GM18502 (cell line): ENCODE measurements at regions not wholly inside any gene's neighbourhood (a gene's known extent, or its start where the extent isn't known, plus 50 kb on each side); places are given as distances from the start of the nearest gene placed in this dataset.
"Not testable (repeated sequence)": the region's sequence is repeated elsewhere in the genome, so short reads cannot be mapped to it uniquely, and the experiment has no call there.

ENCODE experiments used
- ATAC-seq: cut with Tn5 transposase; IDR thresholded peaks from one replicate; pipeline ENCODE4 v1.9.1; 2021; ENCODE audit warnings: mild to moderate bottlenecking; ENCODE audit not compliant: unreplicated experiment, poor library complexity

DNA sequence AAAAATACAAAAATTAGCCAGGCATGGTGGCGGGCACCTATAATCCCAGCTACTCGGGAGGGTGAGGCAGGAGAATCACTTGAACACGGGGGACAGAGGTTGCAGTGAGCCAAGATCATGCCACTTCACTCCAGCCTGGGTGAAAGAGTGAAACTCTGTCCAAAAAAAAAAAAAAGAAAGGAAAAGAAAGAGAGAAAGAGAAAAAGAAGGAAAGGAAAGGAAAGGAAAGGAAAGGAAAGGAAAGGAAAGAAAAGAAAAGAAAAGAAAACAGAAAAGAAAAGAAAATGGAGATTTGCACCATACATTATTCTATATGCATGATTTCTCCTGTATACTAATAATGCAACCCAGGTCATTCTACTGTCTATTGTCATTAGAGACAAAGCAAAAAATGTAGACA lies 421.5 kb downstream of the PCDH19 start:
- not testable (repeated sequence) for ATAC-seq

DNA sequence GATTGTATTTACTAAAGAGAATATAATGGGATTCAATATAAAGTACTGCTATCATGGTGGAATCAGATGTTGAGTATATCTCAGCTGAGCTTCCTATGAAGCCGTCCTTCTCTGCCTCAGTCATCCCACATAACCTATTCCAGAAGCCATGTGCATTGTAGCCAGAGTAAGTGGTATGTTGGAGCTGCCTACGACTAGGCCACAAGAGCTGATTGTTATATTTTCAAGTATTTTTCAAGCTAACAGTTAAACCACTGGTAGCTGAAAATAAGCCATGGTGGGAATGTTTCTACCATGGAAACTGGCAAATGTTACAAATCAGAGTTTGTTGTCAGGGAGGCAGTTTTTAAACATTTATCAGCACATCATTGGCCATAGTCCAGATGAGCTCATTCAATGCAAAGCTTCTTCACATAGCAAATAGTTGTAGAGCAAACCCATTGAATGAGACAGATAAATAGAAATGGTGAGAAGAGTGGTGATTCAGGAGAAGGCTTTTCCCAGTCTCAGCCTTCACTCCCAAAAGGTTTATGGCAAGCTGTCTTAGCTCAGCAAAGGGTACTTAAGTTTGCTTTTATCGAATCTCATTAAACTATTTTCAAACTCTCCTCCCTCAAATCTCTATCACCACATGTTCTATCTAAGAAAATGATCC lies 436.4 kb downstream of the PCDH19 start:
- no peak for ATAC-seq

DNA sequence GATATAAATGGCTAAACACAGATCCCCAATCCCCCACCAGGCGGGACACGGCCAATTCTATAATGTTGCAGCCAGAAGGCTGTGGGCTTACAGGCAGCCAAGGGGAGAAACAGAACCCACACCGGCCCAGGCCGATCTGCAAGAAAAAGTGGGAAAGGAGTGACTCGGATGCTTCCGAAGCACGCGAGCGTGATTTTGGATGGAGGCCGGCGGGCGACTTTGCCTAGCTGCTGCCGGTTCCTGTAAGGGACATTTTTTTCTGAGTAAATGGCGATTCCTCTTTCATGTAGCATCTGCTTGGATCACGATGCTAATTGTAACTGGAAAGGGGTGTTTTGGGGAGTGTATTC lies 470.2 kb downstream of the PCDH19 start:
- no peak for ATAC-seq

DNA sequence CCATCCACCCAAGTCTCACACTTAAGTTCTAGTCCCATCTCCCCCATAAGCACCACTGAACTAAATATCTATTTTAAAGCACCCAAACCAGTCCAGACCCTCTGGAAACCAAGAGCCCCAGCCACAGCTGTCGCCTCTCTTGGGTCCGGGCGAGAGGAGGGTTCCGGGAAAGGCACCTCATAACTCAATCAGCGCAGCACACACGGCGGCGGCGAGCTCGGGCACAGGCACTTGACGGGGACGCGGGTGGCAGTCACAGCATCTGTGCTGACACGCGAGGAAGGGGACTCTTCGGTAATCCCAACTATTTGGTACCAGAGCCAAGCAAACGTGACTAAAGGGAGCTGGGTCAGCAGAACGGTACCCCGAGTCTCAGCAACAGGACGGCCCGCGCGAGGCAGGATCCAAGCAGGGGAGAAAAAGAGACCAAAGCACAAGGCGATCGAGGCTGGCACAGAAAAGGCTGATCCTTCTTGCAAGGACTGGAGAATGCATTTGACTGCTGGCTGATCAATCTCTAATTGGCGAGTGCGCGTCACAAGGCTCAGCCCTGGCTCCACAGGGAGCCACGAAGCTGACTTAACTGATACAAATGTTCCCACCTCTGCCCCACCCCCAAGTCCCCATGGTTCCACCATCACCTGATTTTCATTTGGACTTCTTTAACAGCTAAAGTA lies 470.7 kb downstream of the PCDH19 start:
- not testable (repeated sequence) for ATAC-seq

DNA sequence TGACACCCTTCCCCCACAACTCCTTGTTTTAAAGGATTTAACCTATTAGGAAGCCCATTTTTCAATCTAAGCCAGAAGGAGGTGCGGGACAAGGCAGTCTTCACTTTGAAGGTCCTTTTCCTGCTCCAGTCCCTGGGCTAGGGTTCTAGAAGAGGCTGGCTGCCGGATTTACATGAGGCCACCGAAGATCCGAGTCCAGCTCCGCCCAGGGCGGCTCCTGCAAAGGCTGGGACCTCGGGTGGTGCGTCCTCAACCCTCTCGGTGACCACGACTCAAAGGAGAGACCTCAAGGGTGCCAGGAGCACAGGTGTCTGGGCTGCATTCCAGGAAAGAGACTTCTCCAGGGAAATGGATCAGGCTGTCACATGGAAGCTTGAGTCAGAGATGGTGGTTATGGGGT lies 471.6 kb downstream of the PCDH19 start:
- no peak for ATAC-seq

DNA sequence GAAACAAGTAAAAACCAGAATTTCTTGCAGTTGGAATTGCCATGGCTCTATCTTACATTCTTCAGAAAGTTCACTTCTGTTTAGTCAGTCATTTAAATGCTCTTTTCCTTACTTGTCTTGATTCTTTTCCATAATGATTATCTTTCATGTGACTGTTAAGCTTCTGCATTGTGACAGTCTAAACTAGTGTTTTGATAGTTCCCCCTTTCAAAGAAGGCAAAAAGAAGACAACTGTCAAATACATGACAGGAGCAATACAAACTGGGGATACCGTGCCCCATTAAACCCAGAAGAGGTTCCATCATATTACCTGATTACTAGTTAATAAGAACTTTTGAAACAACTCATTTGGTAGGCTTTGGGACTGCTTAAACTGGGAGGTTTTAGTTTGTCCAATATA lies 476.2 kb downstream of the PCDH19 start:
- no peak for ATAC-seq

DNA sequence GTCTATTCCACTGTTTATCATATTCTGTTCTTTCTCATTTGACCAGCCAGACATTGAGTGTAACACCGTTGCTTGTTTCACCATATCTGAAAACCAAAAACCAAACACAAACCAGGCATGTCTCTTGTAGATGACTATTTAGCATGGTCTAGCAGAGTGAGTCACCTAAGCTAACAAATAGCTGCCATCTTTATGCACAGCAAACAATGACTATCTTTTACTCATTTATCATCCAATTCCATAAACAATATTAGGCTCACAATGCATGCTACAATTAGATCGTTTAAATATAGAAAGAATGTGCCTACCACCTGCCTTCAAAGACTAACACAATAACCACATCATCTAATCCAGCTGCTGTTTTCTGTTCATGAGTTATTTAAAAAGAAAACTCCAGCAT lies 495.4 kb downstream of the PCDH19 start:
- ATAC-seq, result no peak

DNA sequence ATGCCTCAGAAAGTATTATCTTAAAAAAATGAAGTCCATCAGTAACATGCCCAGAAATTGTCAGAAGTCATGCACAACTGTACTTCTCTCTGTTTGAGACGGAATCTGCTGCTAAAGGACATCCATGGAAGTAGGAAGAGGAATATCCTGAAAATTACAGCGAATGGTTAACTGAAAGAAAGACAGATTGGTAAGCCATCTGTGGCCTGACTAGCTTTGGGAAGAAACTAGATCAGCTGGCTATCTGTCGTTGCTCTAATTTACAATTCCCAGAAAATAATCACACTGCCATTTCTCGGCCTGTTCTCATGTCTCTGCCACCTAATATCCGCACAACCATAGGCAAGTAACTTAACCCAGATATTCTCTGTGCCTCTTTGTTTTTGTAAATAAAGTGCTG lies 496.5 kb downstream of the PCDH19 start:
- ATAC-seq, result no peak

DNA sequence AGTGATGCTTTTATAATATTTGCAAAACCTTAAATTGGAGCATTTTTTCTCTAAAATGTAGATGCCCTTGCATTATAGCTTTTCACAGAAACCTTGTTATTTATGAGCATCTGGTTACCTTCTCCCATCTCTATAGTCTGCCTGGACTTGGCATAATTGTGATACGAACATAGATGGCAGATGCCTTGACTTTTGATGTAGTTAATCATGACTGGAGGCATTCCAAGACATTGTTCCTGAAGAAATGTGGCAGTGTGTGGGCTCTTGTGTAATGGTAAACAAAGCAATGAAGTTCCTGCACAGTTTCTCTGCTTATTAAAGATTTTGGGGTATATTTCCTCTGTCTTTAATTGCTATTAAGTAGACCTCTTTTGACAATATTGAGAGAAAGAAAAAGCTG lies 500.1 kb downstream of the PCDH19 start:
- ATAC-seq, result no peak

DNA sequence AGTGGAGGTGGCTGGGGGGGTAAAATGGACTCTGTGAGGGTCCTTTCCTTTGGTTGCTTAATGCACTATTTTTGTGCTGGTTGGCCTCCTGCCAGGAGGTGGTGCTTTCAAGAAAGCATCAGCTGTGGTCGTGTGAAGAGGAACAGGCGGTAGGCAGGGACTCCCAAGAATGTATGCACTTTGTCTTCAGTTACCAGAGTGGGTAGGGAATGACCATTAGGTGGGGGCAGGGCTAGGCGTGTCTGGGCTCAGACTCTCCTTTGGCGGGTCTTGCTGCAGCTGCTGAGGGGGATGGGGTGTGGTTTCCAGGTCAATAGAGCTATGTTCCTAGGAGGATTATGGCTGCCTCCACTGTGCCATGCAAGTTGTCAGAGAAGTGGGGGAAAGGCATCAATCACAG lies 509.0 kb downstream of the PCDH19 start:
- ATAC-seq, result no peak

DNA sequence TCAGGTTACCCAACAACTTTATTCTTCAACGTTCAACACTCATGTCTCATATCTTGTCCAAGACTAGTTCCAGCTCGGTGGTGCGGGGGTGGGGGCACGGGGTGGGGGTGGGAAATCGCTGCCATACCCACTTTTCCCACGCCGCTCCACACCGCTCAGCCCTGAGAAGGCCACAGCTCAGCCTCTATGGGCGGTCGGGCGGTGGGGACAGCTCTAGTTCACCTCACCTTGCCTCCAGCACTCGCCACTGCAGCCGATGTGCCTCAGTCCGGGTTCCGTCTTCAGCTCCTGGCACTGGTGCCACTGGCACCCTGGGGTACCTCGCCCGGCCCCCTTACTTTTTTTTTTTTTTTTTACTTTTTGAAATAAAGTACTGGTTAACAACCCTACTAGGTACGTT lies 522.2 kb downstream of the PCDH19 start:
- ATAC-seq, result no peak

DNA sequence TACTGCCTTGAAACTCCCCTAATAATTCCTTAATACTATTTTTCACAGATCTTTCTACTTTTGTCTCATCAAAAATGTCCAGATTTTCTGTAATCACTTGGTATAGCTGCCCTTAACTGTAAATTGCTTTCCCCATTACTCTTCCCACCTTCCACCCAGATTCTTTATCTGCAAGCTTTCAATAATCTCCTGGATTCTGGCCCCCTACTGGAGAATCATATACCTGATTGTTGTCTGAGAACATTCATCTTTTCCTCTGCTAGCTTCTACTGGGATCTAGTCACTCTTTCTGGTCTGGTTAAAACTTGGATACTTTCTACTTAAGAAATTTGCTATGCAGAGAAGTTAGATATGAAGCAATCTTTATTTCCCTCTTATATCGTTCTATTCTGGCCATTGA lies 552.6 kb downstream of the PCDH19 start:
- ATAC-seq, result no peak

DNA sequence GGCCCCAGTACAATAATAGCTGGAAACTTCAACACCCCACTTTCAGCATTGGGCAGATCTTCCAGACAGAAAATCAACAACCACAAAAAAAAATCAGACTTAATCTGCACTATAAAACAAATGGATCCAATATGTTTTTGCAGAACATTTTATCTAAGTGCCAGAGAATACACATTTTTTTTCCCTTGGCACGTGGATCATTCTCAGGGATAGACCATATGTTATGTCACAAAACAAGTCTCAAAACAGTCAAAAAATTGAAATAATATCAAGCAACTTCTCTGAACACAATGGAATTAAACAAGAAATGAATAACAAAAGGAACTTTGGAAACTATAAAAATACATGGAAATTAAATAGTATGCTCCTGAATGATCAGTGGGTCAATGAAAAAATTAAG lies 576.3 kb downstream of the PCDH19 start:
- no peak for ATAC-seq

DNA sequence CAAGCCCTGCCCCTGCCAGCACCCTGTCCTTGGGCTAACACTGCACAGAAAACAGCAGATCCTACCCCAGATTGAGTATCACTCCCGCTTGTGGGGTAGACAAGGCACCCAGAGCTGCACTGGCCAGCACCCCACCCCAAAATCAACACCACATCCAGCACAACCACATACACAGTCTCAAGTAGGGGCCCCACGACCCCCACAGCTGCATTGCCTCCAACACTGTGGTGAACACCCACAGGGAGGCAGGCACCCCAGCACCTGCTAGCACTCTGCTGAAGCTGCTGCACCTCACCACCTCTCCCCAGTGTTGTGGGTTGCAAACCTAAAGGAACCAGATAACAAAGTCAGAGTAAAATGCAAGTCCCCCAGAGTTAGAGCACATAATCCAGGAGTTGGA lies 589.9 kb downstream of the PCDH19 start:
- ATAC-seq, result no peak

DNA sequence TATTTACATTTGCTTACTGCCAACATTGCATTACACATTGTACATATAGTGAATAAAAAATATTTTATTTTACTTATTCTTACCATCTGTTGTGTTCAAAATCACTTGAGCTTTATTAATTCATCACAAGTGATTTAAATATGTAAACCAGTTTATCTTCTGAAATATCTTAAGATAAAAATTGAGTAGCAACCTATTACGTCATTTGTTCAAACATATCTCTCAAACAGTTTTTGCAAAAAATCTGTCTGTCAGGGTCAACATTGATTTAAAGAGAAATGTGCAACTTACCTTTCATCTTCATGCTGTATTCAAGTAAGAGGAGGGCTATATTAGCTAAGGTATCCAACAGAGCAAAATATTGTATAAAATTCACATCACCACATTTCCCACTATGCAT lies 610.1 kb downstream of the PCDH19 start:
- ATAC-seq, result no peak

DNA sequence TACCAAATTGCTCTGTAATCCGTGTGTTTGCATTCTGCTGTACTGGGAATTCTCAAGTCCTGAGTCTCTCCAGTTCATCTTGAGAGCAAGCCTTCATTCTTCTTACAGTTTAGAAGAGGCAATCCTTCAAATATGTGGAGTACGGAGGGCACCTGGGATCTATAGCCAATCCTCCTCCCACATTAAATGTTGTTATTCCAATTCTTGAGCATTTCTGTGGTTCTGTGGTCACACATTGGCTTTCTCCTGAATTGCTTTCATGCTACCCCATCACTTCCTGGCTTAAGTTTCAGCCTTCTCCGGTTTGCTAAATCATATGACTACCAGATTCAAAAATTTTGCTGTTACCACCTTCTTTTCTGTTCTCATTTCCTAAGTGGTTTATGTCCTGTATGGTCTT lies 611.1 kb downstream of the PCDH19 start:
- ATAC-seq, result no peak

DNA sequence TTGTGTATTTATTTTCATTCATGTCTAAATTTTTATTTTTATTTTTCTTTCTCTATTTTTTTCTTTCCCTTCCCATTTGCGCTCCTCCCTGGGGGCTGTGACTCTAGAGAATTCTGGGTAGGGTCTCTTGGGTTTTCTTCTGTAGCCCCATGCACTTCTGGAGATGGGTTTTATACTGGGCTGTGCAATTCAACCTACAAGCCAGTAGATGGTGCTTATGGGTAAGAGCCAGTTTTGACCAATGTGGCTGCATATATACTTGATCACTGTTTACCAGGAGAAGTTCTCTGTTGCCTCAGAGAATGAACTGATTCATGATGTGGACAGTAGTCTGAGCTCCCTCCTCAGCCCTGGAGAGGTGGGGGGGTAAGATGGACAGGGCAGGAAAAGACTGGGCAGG lies 614.6 kb downstream of the PCDH19 start:
- no peak for ATAC-seq

DNA sequence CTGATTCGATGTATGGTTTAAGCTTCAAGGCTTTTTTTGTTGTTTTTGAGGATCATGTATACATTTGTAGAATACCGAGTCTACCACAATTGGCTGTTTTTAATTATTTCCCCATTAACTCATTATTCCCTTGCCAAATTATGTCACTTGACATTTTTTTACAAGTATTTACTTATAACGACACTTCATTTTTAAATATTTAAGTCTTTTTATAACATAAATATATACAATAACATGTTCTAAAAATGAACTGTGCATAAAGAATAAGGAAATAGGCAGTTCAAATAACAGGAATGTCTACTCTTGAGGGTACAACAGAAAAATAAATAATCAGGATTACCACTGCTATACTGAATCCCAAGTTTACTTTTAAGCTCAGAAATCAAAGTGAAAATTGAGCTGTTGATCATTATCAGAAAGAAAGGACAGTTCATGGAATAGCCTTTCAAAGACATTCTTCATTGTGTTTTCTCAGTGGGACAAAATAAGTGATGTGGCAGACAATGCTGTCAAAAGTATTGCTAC lies 627.5 kb downstream of the PCDH19 start:
- no peak for ATAC-seq

DNA sequence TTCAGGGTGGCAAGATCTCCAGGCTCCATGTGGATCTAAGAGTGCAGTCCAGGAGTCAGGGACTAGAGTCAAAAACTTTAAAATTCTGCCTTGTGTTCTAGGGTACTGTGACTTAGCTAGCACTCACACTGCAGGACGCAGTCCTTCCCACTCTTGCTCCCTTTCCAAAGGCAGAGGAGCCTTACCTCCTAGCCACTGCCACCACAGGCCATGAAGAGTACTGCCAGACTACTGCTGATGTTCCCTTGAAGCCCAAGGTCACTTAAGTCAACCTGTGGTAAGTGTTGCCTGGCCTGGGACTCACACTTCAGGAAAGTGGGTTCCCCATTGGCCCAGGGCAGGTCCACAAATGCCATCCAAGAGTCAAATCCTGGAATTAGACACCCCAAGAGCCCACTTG lies 632.2 kb downstream of the PCDH19 start:
- no peak for ATAC-seq

DNA sequence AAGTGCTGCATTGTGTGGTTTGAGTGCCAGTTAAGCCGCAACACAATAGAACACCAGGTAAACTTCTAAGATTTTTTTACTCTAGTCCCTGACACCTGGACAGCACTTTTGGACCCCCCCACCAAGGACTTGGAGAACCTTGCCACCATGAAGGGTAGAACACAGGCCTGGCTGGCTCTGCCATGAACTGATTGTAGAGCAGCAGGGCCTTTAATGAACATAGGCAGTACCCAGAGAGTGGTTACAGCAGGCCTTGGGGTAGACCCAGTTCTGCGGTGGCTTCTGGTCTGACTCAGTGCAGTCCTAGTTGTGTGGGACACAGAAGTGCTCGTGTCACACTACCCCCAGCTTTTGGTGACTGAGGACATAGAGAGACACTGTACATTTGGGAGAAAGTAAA lies 648.3 kb downstream of the PCDH19 start:
- no peak for ATAC-seq

DNA sequence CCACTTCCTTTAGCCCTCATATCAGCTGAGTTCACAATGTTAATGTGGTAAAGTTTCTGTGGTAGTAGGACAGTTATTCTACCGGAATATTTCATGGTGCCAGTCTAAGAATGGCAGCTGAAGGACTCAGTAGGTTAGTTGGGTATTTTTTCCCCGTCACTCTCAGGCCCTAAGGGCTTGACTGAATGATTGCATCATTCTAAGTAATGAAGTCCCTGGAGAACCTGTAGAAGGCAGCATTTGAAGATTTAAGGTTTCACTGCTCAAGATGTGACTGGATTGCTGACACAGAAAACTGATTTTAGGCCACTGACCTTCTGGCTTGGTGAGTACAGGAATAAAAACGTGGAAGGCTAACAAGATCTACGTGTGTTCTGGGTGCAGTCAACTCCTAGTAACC lies 657.3 kb downstream of the PCDH19 start:
- ATAC-seq, result no peak

DNA sequence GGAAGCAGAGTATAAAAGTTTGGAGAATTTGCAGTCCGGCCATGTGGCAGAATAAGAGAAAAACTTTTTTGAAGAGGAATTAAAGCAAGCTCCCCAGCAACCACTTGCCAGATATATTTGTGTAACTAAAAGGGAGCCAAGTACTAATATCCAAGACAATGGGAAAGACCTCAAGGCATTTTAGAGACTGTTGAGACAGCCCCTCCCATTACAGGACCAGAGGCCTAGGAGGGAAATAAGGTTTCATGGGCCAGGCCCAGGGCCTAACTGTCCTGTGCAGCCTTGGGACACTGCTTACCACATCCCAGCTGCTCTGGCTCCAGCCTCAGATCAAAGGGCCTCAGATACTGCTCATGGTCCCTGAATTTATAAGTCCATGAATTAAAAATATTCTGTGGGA lies 659.4 kb downstream of the PCDH19 start:
- ATAC-seq, result no peak
